Left ventricle myocardium inferior (tissue), 1 donor: ENCODE measurements at regions not wholly inside any gene's neighbourhood (a gene's known extent, or its start where the extent isn't known, plus 50 kb on each side); places are given as distances from the start of the nearest gene placed in this dataset.

Experiments used
- DNase-seq: peaks from one replicate; pipeline ENCODE4 v3.0.0-alpha.2; 2020
- H3K27ac ChIP-seq: fragments of 200-600 bp; replicated peaks from 2 replicates; pipeline ENCODE4 v1.8.0; 2021
- H3K27me3 ChIP-seq: fragments of 200-600 bp; 2 replicates; pipeline ENCODE4 v1.8.0; 2021; ENCODE audit warnings: low read depth
- H3K36me3 ChIP-seq: fragments of 200-600 bp; 2 replicates; pipeline ENCODE4 v1.8.0; 2021
- H3K4me1 ChIP-seq: fragments of 200-600 bp; 2 replicates; pipeline ENCODE4 v1.8.0; 2021
- H3K4me3 ChIP-seq: fragments of 200-600 bp; 2 replicates; pipeline ENCODE4 v1.8.0; 2021; ENCODE audit warnings: mild to moderate bottlenecking, moderate library complexity
- H3K9me3 ChIP-seq: fragments of 200-600 bp; replicated peaks from 2 replicates; pipeline ENCODE4 v1.8.0; 2021
- intact Hi-C: fragments of 100-400 bp; cut with micrococcal nuclease; formaldehyde crosslinking; loops from one replicate; pipeline ENCODE4 v1.11.0; 2022
- TF ChIP-seq, protein P1 (sequence below): fragments of 200-600 bp; IDR thresholded peaks from 2 replicates; pipeline ENCODE4 v1.8.0; 2021; ENCODE audit warnings: antibody characterized with exemption, mild to moderate bottlenecking, borderline replicate concordance
- donor health status: DM: no; HTN: yes; CAD: no; lungs with severe emphysema.

DNA sequence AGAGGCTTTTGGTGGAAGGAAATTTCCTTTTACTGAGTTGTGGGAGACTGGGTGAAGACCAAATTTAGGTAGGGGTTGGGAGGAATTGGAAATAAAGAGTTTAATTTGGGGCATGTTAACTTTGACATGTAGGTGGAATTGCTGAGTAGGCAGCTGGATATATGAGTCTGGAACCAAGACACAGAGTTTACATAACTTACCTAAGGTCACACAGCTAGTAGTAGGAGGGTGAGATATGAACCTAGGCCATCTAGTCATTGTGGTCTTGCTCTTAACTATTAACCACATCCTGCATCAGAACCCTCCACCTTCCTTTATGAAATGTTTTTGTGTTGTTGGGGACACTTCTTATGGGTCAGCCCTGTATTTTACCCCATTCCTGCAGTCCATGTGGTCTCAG is 113.1 kb downstream of the ICOS start:
- intact Hi-C loops, result no loop called here
- no peaks in the 10 kb centered on the region for H3K9me3 ChIP-seq
- TF ChIP-seq, protein P1, sequence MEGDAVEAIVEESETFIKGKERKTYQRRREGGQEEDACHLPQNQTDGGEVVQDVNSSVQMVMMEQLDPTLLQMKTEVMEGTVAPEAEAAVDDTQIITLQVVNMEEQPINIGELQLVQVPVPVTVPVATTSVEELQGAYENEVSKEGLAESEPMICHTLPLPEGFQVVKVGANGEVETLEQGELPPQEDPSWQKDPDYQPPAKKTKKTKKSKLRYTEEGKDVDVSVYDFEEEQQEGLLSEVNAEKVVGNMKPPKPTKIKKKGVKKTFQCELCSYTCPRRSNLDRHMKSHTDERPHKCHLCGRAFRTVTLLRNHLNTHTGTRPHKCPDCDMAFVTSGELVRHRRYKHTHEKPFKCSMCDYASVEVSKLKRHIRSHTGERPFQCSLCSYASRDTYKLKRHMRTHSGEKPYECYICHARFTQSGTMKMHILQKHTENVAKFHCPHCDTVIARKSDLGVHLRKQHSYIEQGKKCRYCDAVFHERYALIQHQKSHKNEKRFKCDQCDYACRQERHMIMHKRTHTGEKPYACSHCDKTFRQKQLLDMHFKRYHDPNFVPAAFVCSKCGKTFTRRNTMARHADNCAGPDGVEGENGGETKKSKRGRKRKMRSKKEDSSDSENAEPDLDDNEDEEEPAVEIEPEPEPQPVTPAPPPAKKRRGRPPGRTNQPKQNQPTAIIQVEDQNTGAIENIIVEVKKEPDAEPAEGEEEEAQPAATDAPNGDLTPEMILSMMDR, result no peak
- peaks cover 28% of the 10 kb centered on the region for H3K27me3 ChIP-seq
- no peaks in the 10 kb centered on the region for H3K4me1 ChIP-seq
- H3K27ac ChIP-seq, result no peak overlapping the region
- no peaks in the 10 kb centered on the region for H3K36me3 ChIP-seq
- no peak for DNase-seq
- H3K4me3 ChIP-seq, result no peak overlapping the region

DNA sequence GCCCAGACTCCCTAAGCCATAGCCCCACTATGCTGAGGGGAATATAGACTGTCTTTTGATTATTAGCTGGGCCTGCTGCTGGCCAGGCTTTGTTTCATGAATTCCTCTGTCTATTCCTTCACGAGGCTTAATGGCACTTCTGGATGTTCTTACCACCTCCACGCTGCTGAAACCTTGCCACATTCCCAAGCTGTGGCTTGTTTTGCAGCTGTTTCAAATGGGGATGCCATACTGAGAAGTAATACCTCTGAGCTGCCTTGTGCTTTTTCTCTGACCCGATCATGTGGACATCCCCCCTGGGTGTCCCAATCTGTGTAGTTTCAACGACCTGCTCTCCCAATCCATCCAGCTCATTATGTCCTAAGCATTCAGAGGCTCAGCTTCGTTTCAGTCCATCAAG is 114.1 kb downstream of the ICOS start:
- DNase-seq, result no peak
- TF ChIP-seq, protein P1, result no peak
- peaks cover 28% of the 10 kb centered on the region for H3K27me3 ChIP-seq
- H3K27ac ChIP-seq, result no peak overlapping the region
- intact Hi-C loops, result no loop called here
- no peak overlapping the region for H3K4me3 ChIP-seq
- no peaks in the 10 kb centered on the region for H3K9me3 ChIP-seq
- H3K4me1 ChIP-seq, result no peaks in the 10 kb centered on the region
- H3K36me3 ChIP-seq, result no peaks in the 10 kb centered on the region

DNA sequence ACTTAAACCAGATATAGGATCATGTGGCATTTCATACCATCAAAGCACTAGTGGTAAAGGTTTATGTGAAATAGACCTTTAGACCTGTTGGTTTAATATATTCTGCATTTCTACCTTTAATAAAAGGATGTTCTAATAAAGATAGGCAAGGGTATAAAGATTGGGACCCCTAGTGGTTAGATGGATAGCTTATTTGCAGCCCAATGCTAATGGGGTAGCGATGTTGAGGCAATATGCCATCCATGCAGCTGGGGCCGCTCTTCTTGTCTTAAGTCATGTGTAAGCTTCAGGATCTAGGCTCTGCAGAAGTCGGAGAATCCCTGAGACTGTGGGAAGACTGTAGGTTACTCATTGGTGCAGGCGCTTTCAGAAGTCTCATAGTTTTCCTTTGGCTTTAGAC is 114.9 kb downstream of the ICOS start:
- TF ChIP-seq, protein P1, result no peak
- Histone ChIP-seq H3K4me3 (no peak overlapping the region), H3K36me3 (no peaks in the 10 kb centered on the region), H3K4me1 (no peaks in the 10 kb centered on the region), H3K27ac (no peak overlapping the region), H3K27me3 (peaks cover 28% of the 10 kb centered on the region), H3K9me3 (no peaks in the 10 kb centered on the region)
- no peak for DNase-seq
- intact Hi-C loops, result no loop called here

GRCh38 chr2:204051984-204052556 is 115.5 kb downstream of the ICOS start:
- Histone ChIP-seq H3K27me3 (peaks cover 27% of the 10 kb centered on the region), H3K4me3 (no peak overlapping the region), H3K36me3 (no peaks in the 10 kb centered on the region), H3K4me1 (no peaks in the 10 kb centered on the region), H3K27ac (no peak overlapping the region), H3K9me3 (no peaks in the 10 kb centered on the region)
- intact Hi-C loops, result no loop called here
- no peak for DNase-seq
- TF ChIP-seq, protein P1, result no peak

GRCh38 chr2:204059016-204059415 is 122.5 kb downstream of the ICOS start:
- H3K36me3 ChIP-seq, result no peaks in the 10 kb centered on the region
- intact Hi-C loops, result no loop called here

More at GRCh38 chr2:204059016-204059415, 122.5 kb downstream of the ICOS start:
- no peaks in the 10 kb centered on the region for H3K27me3 ChIP-seq
- no peak overlapping the region for H3K27ac ChIP-seq
- DNase-seq, result no peak
- TF ChIP-seq, protein P1, result no peak
- no peaks in the 10 kb centered on the region for H3K4me1 ChIP-seq
- H3K4me3 ChIP-seq, result no peak overlapping the region
- H3K9me3 ChIP-seq, result no peaks in the 10 kb centered on the region
